ENCODE measurements at regions not wholly inside any gene's neighbourhood (a gene's known extent, or its start where the extent isn't known, plus 50 kb on each side); places are given as distances from the start of the nearest gene placed in this dataset.

DNA sequence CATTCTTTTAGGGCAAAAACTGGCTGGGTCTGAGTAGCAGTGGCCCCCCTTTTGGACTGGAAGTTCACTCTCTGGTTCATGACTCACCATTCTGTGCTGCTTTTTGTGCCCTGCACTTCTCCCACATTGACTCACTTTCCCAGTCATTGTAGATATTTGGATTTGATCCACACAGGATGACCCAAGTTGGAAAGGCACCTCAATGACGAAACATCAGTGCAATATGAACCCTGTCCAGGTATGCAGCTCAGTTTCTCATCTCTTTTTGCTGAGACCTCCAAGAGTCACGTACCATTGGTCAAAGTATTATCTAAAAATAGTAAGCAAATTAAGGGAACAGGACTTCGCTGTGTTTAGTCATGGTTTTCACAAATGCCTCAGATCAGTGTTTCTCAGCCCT is 92.7 kb downstream of the CBLL2 start:
- TF ChIP-seq, protein P1, sequence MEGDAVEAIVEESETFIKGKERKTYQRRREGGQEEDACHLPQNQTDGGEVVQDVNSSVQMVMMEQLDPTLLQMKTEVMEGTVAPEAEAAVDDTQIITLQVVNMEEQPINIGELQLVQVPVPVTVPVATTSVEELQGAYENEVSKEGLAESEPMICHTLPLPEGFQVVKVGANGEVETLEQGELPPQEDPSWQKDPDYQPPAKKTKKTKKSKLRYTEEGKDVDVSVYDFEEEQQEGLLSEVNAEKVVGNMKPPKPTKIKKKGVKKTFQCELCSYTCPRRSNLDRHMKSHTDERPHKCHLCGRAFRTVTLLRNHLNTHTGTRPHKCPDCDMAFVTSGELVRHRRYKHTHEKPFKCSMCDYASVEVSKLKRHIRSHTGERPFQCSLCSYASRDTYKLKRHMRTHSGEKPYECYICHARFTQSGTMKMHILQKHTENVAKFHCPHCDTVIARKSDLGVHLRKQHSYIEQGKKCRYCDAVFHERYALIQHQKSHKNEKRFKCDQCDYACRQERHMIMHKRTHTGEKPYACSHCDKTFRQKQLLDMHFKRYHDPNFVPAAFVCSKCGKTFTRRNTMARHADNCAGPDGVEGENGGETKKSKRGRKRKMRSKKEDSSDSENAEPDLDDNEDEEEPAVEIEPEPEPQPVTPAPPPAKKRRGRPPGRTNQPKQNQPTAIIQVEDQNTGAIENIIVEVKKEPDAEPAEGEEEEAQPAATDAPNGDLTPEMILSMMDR (IDR thresholded peaks at IDR 0.05; ENCODE audit: low read depth, low read length), result no peak
- no peak for TF ChIP-seq EZH2phosphoT487 (IDR thresholded peaks at IDR 0.05; ENCODE audit: low read depth)
